H9 (cell line): ENCODE measurements at regions not wholly inside any gene's neighbourhood (a gene's known extent, or its start where the extent isn't known, plus 50 kb on each side); places are given as distances from the start of the nearest gene placed in this dataset.

Experiments
- DNase-seq: peaks from one replicate; pipeline ENCODE4 v3.0.0-alpha.2; 2017
- H2AFZ ChIP-seq: one replicate; pipeline ENCODE4 v1.6.1; 2013; ENCODE audit warnings: mild to moderate bottlenecking, low read length, control low read depth, moderate library complexity
- H2AK5ac ChIP-seq: 2 replicates; pipeline ENCODE4 v1.6.1; 2013; ENCODE audit warnings: low read length, control low read depth, mixed read lengths; ENCODE audit not compliant: insufficient read length
- H2BK120ac ChIP-seq: one replicate; pipeline ENCODE4 v1.6.1; 2013; ENCODE audit warnings: low read depth, mild to moderate bottlenecking, low read length, control low read depth, inconsistent platforms; ENCODE audit not compliant: poor library complexity, severe bottlenecking
- H2BK12ac ChIP-seq: 2 replicates; pipeline ENCODE4 v1.6.1; 2013; ENCODE audit warnings: low read length, control low read depth, mixed read lengths, low read depth; ENCODE audit not compliant: insufficient read length
- H2BK15ac ChIP-seq: 2 replicates; pipeline ENCODE4 v1.6.1; 2013; ENCODE audit warnings: low read depth, low read length, control low read depth
- H2BK20ac ChIP-seq: one replicate; pipeline ENCODE4 v1.6.1; 2013; ENCODE audit warnings: low read depth, mild to moderate bottlenecking, low read length, control low read depth, inconsistent platforms; ENCODE audit not compliant: poor library complexity, severe bottlenecking
- H2BK5ac ChIP-seq: 2 replicates; pipeline ENCODE4 v1.6.1; 2013; ENCODE audit warnings: low read length, control low read depth, mixed read lengths; ENCODE audit not compliant: insufficient read length
- H3K14ac ChIP-seq: 2 replicates; pipeline ENCODE4 v1.6.1; 2013; ENCODE audit warnings: low read length, control low read depth; ENCODE audit not compliant: insufficient read depth
- H3K18ac ChIP-seq: 2 replicates; pipeline ENCODE4 v1.6.1; 2013; ENCODE audit warnings: low read depth, mild to moderate bottlenecking, mixed read lengths, low read length, control low read depth; ENCODE audit not compliant: insufficient read length
- H3K23ac ChIP-seq: 2 replicates; pipeline ENCODE4 v1.6.1; 2013; ENCODE audit warnings: low read length, control low read depth, mixed read lengths, low read depth; ENCODE audit not compliant: insufficient read length
- H3K23me2 ChIP-seq: 2 replicates; pipeline ENCODE4 v1.6.1; 2013; ENCODE audit warnings: low read depth, mild to moderate bottlenecking, mixed read lengths, low read length, control low read depth; ENCODE audit not compliant: insufficient read length, poor library complexity, severe bottlenecking
- H3K27ac ChIP-seq: 2 replicates; pipeline ENCODE4 v1.5.1; 2013; ENCODE audit warnings: low read length, control low read depth, mixed read lengths, low read depth; ENCODE audit not compliant: insufficient read length
- H3K27me3 ChIP-seq: 2 replicates; pipeline ENCODE4 v1.6.1; 2013; ENCODE audit warnings: low read length, control low read depth, inconsistent platforms; ENCODE audit not compliant: insufficient read depth
- H3K4ac ChIP-seq: 2 replicates; pipeline ENCODE4 v1.6.1; 2013; ENCODE audit warnings: low read depth, mild to moderate bottlenecking, control low read depth, inconsistent platforms, low read length, moderate library complexity
- H3K4me1 ChIP-seq: 2 replicates; pipeline ENCODE4 v1.6.1; 2013; ENCODE audit warnings: low read length, control low read depth, inconsistent platforms; ENCODE audit not compliant: insufficient read depth
- H3K4me2 ChIP-seq: 2 replicates; pipeline ENCODE4 v1.6.1; 2013; ENCODE audit warnings: low read length, control low read depth, mixed read lengths; ENCODE audit not compliant: insufficient read length, insufficient read depth
- H3K56ac ChIP-seq: 2 replicates; pipeline ENCODE4 v1.6.1; 2013; ENCODE audit warnings: low read depth, mild to moderate bottlenecking, mixed read lengths, low read length, control low read depth; ENCODE audit not compliant: insufficient read length
- H3K79me1 ChIP-seq: 2 replicates; pipeline ENCODE4 v1.6.1; 2013; ENCODE audit warnings: low read depth, mild to moderate bottlenecking, moderate library complexity, low read length, control low read depth, inconsistent platforms; ENCODE audit not compliant: insufficient read depth, poor library complexity, severe bottlenecking
- H3K79me2 ChIP-seq: 2 replicates; pipeline ENCODE4 v1.6.1; 2013; ENCODE audit warnings: low read length, control low read depth, inconsistent platforms; ENCODE audit not compliant: insufficient read depth
- H3K9ac ChIP-seq: 2 replicates; pipeline ENCODE4 v1.6.1; 2013; ENCODE audit warnings: low read length, control low read depth, mixed read lengths; ENCODE audit not compliant: insufficient read length; ENCODE audit errors: extremely low read depth
- H3K9me3 ChIP-seq: one replicate; pipeline ENCODE4 v1.6.1; 2013; ENCODE audit warnings: low read depth, low read length, inconsistent platforms; ENCODE audit not compliant: control insufficient read depth
- H3T11ph ChIP-seq: one replicate; pipeline ENCODE4 v1.6.1; 2013; ENCODE audit warnings: mild to moderate bottlenecking, low read length, control low read depth, inconsistent platforms
- H4K20me1 ChIP-seq: one replicate; pipeline ENCODE4 v1.6.1; 2013; ENCODE audit not compliant: control insufficient read depth, insufficient read length, insufficient read depth
- H4K5ac ChIP-seq: 2 replicates; pipeline ENCODE4 v1.6.1; 2013; ENCODE audit warnings: low read depth, mild to moderate bottlenecking, mixed read lengths, low read length, control low read depth; ENCODE audit not compliant: insufficient read length
- H4K8ac ChIP-seq: replicated peaks from 2 replicates; pipeline ENCODE4 v1.6.1; 2013; ENCODE audit warnings: low read length, control low read depth, mixed read lengths, low read depth; ENCODE audit not compliant: insufficient read length
- H4K91ac ChIP-seq: 2 replicates; pipeline ENCODE4 v1.6.1; 2013; ENCODE audit warnings: low read depth, mild to moderate bottlenecking, moderate library complexity, mixed read lengths, low read length, control low read depth; ENCODE audit not compliant: insufficient read length
- H3K27ac Mint-ChIP-seq, 3 experiments: 2 replicates in 2 of 3; 3 replicates in 1 of 3; pipeline ENCODE4 v1.8.0; 2020 to 2021; ENCODE audit warnings: mixed read lengths in 3 of 3, mild to moderate bottlenecking in 1 of 3, moderate library complexity in 1 of 3
- H3K27me3 Mint-ChIP-seq: 2 replicates; pipeline ENCODE4 v1.8.0; 2021; ENCODE audit warnings: low read depth, mild to moderate bottlenecking, moderate library complexity, mixed read lengths
- H3K36me3 Mint-ChIP-seq, 3 experiments: 2 replicates in 2 of 3; 3 replicates in 1 of 3; pipeline ENCODE4 v1.8.0; 2020 to 2021; ENCODE audit warnings: low read depth in 3 of 3, mixed read lengths in 3 of 3; ENCODE audit not compliant: insufficient read depth in 1 of 3
- H3K4me1 Mint-ChIP-seq, 2 experiments: 2 replicates each; pipeline ENCODE4 v1.8.0; 2020; ENCODE audit warnings: mixed read lengths in 2 of 2
- H3K4me3 Mint-ChIP-seq, 2 experiments: 2 replicates in 1 of 2; 3 replicates in 1 of 2; pipeline ENCODE4 v1.8.0; 2020 to 2021; ENCODE audit warnings: mild to moderate bottlenecking in 2 of 2, mixed read lengths in 2 of 2, moderate library complexity in 1 of 2
- H3K9me3 Mint-ChIP-seq, 2 experiments: 2 replicates in 1 of 2; 3 replicates in 1 of 2; pipeline ENCODE4 v1.8.0; 2020; ENCODE audit warnings: mild to moderate bottlenecking in 2 of 2, mixed read lengths in 2 of 2, moderate library complexity in 1 of 2
- WGBS: extraction: QIAGEN DNeasy Blood & Tissue Kit; methylation state at CpG from one replicate; pipeline ENCODE4 v1.1.7; 2013; ENCODE audit warnings: missing lambda C conversion rate, low lambda C conversion rate, mixed read lengths; ENCODE audit not compliant: insufficient read length; ENCODE audit errors: extremely low coverage; 5-methylcytosine and 5-hydroxymethylcytosine counted together
- TF ChIP-seq, protein P1 (sequence below): fragments of 200-600 bp; sonication (generic); conservative IDR thresholded peaks from 3 replicates; pipeline ENCODE4 v1.8.0; 2021; ENCODE audit warnings: antibody characterized with exemption, mild to moderate bottlenecking

DNA sequence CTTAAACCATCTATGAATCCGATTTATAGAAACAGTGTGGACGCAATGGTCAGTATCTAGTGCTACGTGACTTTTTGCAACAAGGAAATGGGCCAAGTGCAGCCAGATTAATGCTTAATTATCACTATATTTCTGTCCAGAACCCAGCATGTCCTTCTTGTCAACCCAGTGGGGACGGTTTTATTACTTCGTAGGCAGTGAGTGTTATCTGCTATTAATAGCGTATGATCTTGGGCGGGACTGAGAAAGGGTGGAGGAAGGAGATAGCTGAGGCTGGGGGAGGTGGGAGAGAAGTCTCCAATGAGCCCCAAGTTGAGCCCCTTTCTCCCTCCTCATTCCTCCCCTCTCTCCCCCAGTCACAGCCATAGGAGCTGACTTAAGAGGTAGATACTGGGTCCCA lies 59.7 kb upstream of the FAM222A start:
- Histone ChIP-seq H2BK5ac (no peak overlapping the region), H3K4ac (no peak overlapping the region), H3K4me1 (no peaks in the 10 kb centered on the region), H4K91ac (no peak overlapping the region), H3K9ac (no peak overlapping the region), H4K20me1 (no peaks in the 10 kb centered on the region), H3K56ac (no peak overlapping the region), H3K23ac (no peak overlapping the region), H2AFZ (no peak overlapping the region), H3T11ph (no peak overlapping the region), H4K5ac (no peak overlapping the region), H3K27ac (no peak overlapping the region), H3K4me2 (no peak overlapping the region), H3K18ac (no peak overlapping the region), H2AK5ac (no peak overlapping the region), H3K23me2 (no peaks in the 10 kb centered on the region), H2BK12ac (no peak overlapping the region), H2BK120ac (no peak overlapping the region), H2BK20ac (no peak overlapping the region), H2BK15ac (no peak overlapping the region), H3K79me2 (no peaks in the 10 kb centered on the region), H3K27me3 (no peaks in the 10 kb centered on the region), H3K79me1 (no peaks in the 10 kb centered on the region), H4K8ac (no peak overlapping the region), H3K9me3 (no peaks in the 10 kb centered on the region), H3K14ac (no peak overlapping the region)
- Mint-ChIP-seq H3K9me3 (no peaks in the 10 kb centered on the region; a peak in 1 of 5 replicates), H3K36me3 (no peaks in the 10 kb centered on the region), H3K27ac (no peak overlapping the region), H3K27me3 (no peaks in the 10 kb centered on the region; the same call in none of the 2 replicates), H3K4me1 (peaks cover 7 to 15% of the 10 kb centered on the region in 2 experiments), H3K4me3 (no peak overlapping the region)
- DNase-seq, result no peak
- TF ChIP-seq, protein P1, sequence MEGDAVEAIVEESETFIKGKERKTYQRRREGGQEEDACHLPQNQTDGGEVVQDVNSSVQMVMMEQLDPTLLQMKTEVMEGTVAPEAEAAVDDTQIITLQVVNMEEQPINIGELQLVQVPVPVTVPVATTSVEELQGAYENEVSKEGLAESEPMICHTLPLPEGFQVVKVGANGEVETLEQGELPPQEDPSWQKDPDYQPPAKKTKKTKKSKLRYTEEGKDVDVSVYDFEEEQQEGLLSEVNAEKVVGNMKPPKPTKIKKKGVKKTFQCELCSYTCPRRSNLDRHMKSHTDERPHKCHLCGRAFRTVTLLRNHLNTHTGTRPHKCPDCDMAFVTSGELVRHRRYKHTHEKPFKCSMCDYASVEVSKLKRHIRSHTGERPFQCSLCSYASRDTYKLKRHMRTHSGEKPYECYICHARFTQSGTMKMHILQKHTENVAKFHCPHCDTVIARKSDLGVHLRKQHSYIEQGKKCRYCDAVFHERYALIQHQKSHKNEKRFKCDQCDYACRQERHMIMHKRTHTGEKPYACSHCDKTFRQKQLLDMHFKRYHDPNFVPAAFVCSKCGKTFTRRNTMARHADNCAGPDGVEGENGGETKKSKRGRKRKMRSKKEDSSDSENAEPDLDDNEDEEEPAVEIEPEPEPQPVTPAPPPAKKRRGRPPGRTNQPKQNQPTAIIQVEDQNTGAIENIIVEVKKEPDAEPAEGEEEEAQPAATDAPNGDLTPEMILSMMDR, result no peak
- WGBS, result no CpG with 5 or more reads among the region's 7 CpGs
